Activated CD4-positive, alpha-beta memory T cell treated with anti-CD3 and anti-CD28 coated beads for 36 hours (primary cell): ENCODE measurements at regions not wholly inside any gene's neighbourhood (a gene's known extent, or its start where the extent isn't known, plus 50 kb on each side); places are given as distances from the start of the nearest gene placed in this dataset.
"Not testable (repeated sequence)": the region's sequence is repeated elsewhere in the genome, so short reads cannot be mapped to it uniquely, and the experiment has no call there.

Experiments used
- CTCF ChIA-PET: fragments of 350-600 bp; sonication (Branson Sonifier 250); formaldehyde crosslinking; loops from one replicate; lab custom pipeline; 2021; ENCODE audit warnings: antibody characterized with exemption, inconsistent platforms; lab: Charles Lee
- POLR2A ChIA-PET: fragments of 350-600 bp; sonication (Branson Sonifier 250); formaldehyde crosslinking; loops from one replicate; lab custom pipeline; 2021; ENCODE audit warnings: antibody characterized with exemption; lab: Charles Lee
- DNase-seq: peaks from one replicate; pipeline ENCODE4 v3.0.0-alpha.2; 2020
- H3K27ac Mint-ChIP-seq: one replicate; pipeline ENCODE4 v1.8.0; 2021; ENCODE audit warnings: mixed read lengths
- H3K27me3 Mint-ChIP-seq: one replicate; pipeline ENCODE4 v1.8.0; 2021; ENCODE audit warnings: mixed read lengths
- H3K36me3 Mint-ChIP-seq: one replicate; pipeline ENCODE4 v1.8.0; 2021; ENCODE audit warnings: mixed read lengths
- H3K4me1 Mint-ChIP-seq: one replicate; pipeline ENCODE4 v1.8.0; 2021; ENCODE audit warnings: low read depth, mixed read lengths
- H3K4me3 Mint-ChIP-seq: one replicate; pipeline ENCODE4 v1.8.0; 2021; ENCODE audit warnings: mild to moderate bottlenecking, mixed read lengths
- H3K9me3 Mint-ChIP-seq: one replicate; pipeline ENCODE4 v1.8.0; 2021; ENCODE audit warnings: mixed read lengths
- intact Hi-C: fragments of 100-400 bp; cut with micrococcal nuclease; formaldehyde crosslinking; loops from one replicate; pipeline ENCODE4 v1.15.1; 2023

DNA sequence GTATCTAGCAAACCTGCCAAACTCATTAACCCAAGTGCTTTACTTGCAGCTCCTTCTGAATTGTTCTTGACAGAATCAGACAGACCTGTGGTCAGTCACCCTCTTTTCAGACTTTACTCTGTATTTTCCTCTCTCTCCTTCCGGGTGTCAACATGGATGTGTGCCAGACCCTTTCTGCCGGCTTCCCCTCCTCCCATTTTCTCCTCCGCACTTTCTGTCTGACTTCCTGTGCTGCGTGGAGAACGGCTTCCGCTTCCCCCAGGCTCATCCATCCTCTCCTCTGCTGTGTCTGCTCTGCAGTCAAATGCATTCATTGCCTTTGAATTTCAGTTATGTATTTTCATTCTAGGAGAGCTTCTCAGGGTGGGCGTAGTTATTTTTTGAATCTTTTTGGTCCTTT is 53.3 kb upstream of the LRPAP1 start:
- H3K4me1 Mint-ChIP-seq, CTCF ChIA-PET, H3K9me3 Mint-ChIP-seq, H3K36me3 Mint-ChIP-seq, intact Hi-C loops, H3K27ac Mint-ChIP-seq, H3K4me3 Mint-ChIP-seq, H3K27me3 Mint-ChIP-seq, DNase-seq, POLR2A ChIA-PET: not testable (repeated sequence)

GRCh38 chr4:3582091-3582475 is 49.9 kb upstream of the LRPAP1 start:
- H3K27me3 Mint-ChIP-seq: peaks cover 18% of the 10 kb centered on the region
- POLR2A ChIA-PET: no interaction called here
- H3K9me3 Mint-ChIP-seq: no peaks in the 10 kb centered on the region
- intact Hi-C loops: no loop called here
- CTCF ChIA-PET: no interaction called here
- H3K27ac Mint-ChIP-seq: no peak overlapping the region
- DNase-seq: no peak
- H3K4me1 Mint-ChIP-seq: peaks cover 4% of the 10 kb centered on the region
- H3K36me3 Mint-ChIP-seq: no peaks in the 10 kb centered on the region
- no peak overlapping the region for H3K4me3 Mint-ChIP-seq
